ENCODE measurements at regions not wholly inside any gene's neighbourhood (a gene's known extent, or its start where the extent isn't known, plus 50 kb on each side); places are given as distances from the start of the nearest gene placed in this dataset.
"Not testable (repeated sequence)": the region's sequence is repeated elsewhere in the genome, so short reads cannot be mapped to it uniquely, and the experiment has no call there.

- no peak for TF ChIP-seq CTCF (IDR thresholded peaks at IDR 0.05; ENCODE audit: partially characterized antibody, unreplicated experiment)
Observed at GRCh38 chr2:65749545-65749944, 317.1 kb upstream of the SPRED2 start.

GRCh38 chr2:65747875-65748274 is 315.5 kb upstream of the SPRED2 start:
- not testable (repeated sequence) for H3K27me3 Mint-ChIP-seq (ENCODE audit: unreplicated experiment); H3K4me1 Mint-ChIP-seq (ENCODE audit: low read depth, unreplicated experiment); H3K9me3 Mint-ChIP-seq (ENCODE audit: unreplicated experiment); DNase-seq; H3K27ac Mint-ChIP-seq (ENCODE audit: unreplicated experiment); H3K4me3 Mint-ChIP-seq (ENCODE audit: unreplicated experiment); H3K36me3 Mint-ChIP-seq (ENCODE audit: unreplicated experiment)

More at GRCh38 chr2:65749545-65749944, 317.1 kb upstream of the SPRED2 start:
- no peak for DNase-seq
- no peaks in the 10 kb centered on the region for H3K4me1 Mint-ChIP-seq (ENCODE audit: low read depth, unreplicated experiment)
- H3K27me3 Mint-ChIP-seq (ENCODE audit: unreplicated experiment): no peaks in the 10 kb centered on the region
- H3K27ac Mint-ChIP-seq (ENCODE audit: unreplicated experiment): no peak overlapping the region
- H3K4me3 Mint-ChIP-seq (ENCODE audit: unreplicated experiment): no peak overlapping the region
- no peaks in the 10 kb centered on the region for H3K9me3 Mint-ChIP-seq (ENCODE audit: unreplicated experiment)
- no peaks in the 10 kb centered on the region for H3K36me3 Mint-ChIP-seq (ENCODE audit: unreplicated experiment)

- no peak for TF ChIP-seq CTCF (IDR thresholded peaks at IDR 0.05; ENCODE audit: partially characterized antibody, unreplicated experiment)
- H3K36me3 Mint-ChIP-seq (ENCODE audit: unreplicated experiment): no peaks in the 10 kb centered on the region
- no peaks in the 10 kb centered on the region for H3K27me3 Mint-ChIP-seq (ENCODE audit: unreplicated experiment)
- H3K4me1 Mint-ChIP-seq (ENCODE audit: low read depth, unreplicated experiment): no peaks in the 10 kb centered on the region
- no peak for DNase-seq
- no peak overlapping the region for H3K4me3 Mint-ChIP-seq (ENCODE audit: unreplicated experiment)
- H3K9me3 Mint-ChIP-seq (ENCODE audit: unreplicated experiment): no peaks in the 10 kb centered on the region
- no peak overlapping the region for H3K27ac Mint-ChIP-seq (ENCODE audit: unreplicated experiment)
Observed at GRCh38 chr2:65746931-65747675, 314.7 kb upstream of the SPRED2 start.

- DNase-seq: no peak
- Mint-ChIP-seq H3K4me1 (ENCODE audit: low read depth, unreplicated experiment) (no peaks in the 10 kb centered on the region), H3K27me3 (ENCODE audit: unreplicated experiment) (no peaks in the 10 kb centered on the region), H3K4me3 (ENCODE audit: unreplicated experiment) (no peak overlapping the region), H3K36me3 (ENCODE audit: unreplicated experiment) (no peaks in the 10 kb centered on the region), H3K9me3 (ENCODE audit: unreplicated experiment) (no peaks in the 10 kb centered on the region), H3K27ac (ENCODE audit: unreplicated experiment) (no peak overlapping the region)
- no peak for TF ChIP-seq CTCF (IDR thresholded peaks at IDR 0.05; ENCODE audit: partially characterized antibody, unreplicated experiment)
Observed at GRCh38 chr2:65744477-65745200, 312.2 kb upstream of the SPRED2 start.

- Mint-ChIP-seq H3K9me3 (ENCODE audit: unreplicated experiment) (no peaks in the 10 kb centered on the region), H3K36me3 (ENCODE audit: unreplicated experiment) (no peaks in the 10 kb centered on the region), H3K4me1 (ENCODE audit: low read depth, unreplicated experiment) (no peaks in the 10 kb centered on the region), H3K4me3 (ENCODE audit: unreplicated experiment) (no peak overlapping the region), H3K27ac (ENCODE audit: unreplicated experiment) (no peak overlapping the region), H3K27me3 (ENCODE audit: unreplicated experiment) (no peaks in the 10 kb centered on the region)
- DNase-seq: no peak
- TF ChIP-seq CTCF (IDR thresholded peaks at IDR 0.05; ENCODE audit: partially characterized antibody, unreplicated experiment): no peak
Observed at GRCh38 chr2:65742977-65743376, 310.6 kb upstream of the SPRED2 start.

Data from glutamatergic neuron (in vitro differentiated cells).